HEK293 (cell line): ENCODE measurements at regions not wholly inside any gene's neighbourhood (a gene's known extent, or its start where the extent isn't known, plus 50 kb on each side); places are given as distances from the start of the nearest gene placed in this dataset.

ENCODE experiments used
- CTCF ChIP-seq: fragments of 450-650 bp; formaldehyde crosslinking; IDR thresholded peaks from 2 replicates; pipeline ENCODE4 v1.5.1; 2016; ENCODE audit warnings: missing biosample characterization, missing genetic modification characterization
- GLIS1 ChIP-seq: fragments of 450-650 bp; formaldehyde crosslinking; IDR thresholded peaks from 2 replicates; pipeline ENCODE4 v1.5.1; 2016; ENCODE audit warnings: missing biosample characterization, missing genetic modification characterization
- IKZF3 ChIP-seq: fragments of 450-650 bp; IDR thresholded peaks from 2 replicates; pipeline ENCODE4 v1.5.0; 2018; ENCODE audit warnings: missing biosample characterization, mild to moderate bottlenecking, missing genetic modification characterization, moderate library complexity
- KLF10 ChIP-seq: fragments of 450-650 bp; IDR thresholded peaks from 2 replicates; pipeline ENCODE4 v1.5.1; 2018; ENCODE audit warnings: missing biosample characterization, mild to moderate bottlenecking, missing genetic modification characterization
- KLF7 ChIP-seq: fragments of 450-650 bp; formaldehyde crosslinking; IDR thresholded peaks from 2 replicates; pipeline ENCODE4 v1.5.1; 2016; ENCODE audit warnings: missing biosample characterization, missing genetic modification characterization, borderline replicate concordance
- KLF9 ChIP-seq: fragments of 450-650 bp; formaldehyde crosslinking; IDR thresholded peaks from 2 replicates; pipeline ENCODE4 v1.5.1; 2016; ENCODE audit warnings: missing biosample characterization, missing genetic modification characterization, low read depth
- MZF1 ChIP-seq: fragments of 450-650 bp; formaldehyde crosslinking; IDR thresholded peaks from 2 replicates; pipeline ENCODE4 v1.5.1; 2017; ENCODE audit warnings: missing biosample characterization, missing genetic modification characterization, borderline replicate concordance
- OVOL3 ChIP-seq: fragments of 450-650 bp; formaldehyde crosslinking; IDR thresholded peaks from 2 replicates; pipeline ENCODE4 v1.5.1; 2016; ENCODE audit warnings: missing biosample characterization, missing genetic modification characterization
- SP3 ChIP-seq: fragments of 450-650 bp; formaldehyde crosslinking; IDR thresholded peaks from 2 replicates; pipeline ENCODE4 v1.5.1; 2016; ENCODE audit warnings: missing biosample characterization, missing genetic modification characterization
- SP7 ChIP-seq: fragments of 450-650 bp; formaldehyde crosslinking; IDR thresholded peaks from 2 replicates; pipeline ENCODE4 v1.5.1; 2016; ENCODE audit warnings: missing biosample characterization, missing genetic modification characterization
- WT1 ChIP-seq: fragments of 450-650 bp; formaldehyde crosslinking; IDR thresholded peaks from 2 replicates; pipeline ENCODE4 v1.5.1; 2016; ENCODE audit warnings: missing biosample characterization, missing genetic modification characterization
- ZBTB1 ChIP-seq: fragments of 450-650 bp; formaldehyde crosslinking; IDR thresholded peaks from 2 replicates; pipeline ENCODE4 v1.5.1; 2016; ENCODE audit warnings: missing biosample characterization, missing genetic modification characterization
- ZEB2 ChIP-seq: fragments of 450-650 bp; formaldehyde crosslinking; IDR thresholded peaks from 2 replicates; pipeline ENCODE4 v1.5.1; 2016; ENCODE audit warnings: missing biosample characterization, missing genetic modification characterization
- ZNF211 ChIP-seq: fragments of 450-650 bp; formaldehyde crosslinking; IDR thresholded peaks from 2 replicates; pipeline ENCODE4 v1.5.1; 2016; ENCODE audit warnings: low read depth, missing biosample characterization, missing genetic modification characterization
- ZNF214 ChIP-seq: fragments of 450-650 bp; formaldehyde crosslinking; IDR thresholded peaks from 2 replicates; pipeline ENCODE4 v1.5.1; 2017; ENCODE audit warnings: missing biosample characterization, mild to moderate bottlenecking, missing genetic modification characterization, borderline replicate concordance
- ZNF223 ChIP-seq: fragments of 450-650 bp; formaldehyde crosslinking; IDR thresholded peaks from 2 replicates; pipeline ENCODE4 v1.5.1; 2016; ENCODE audit warnings: missing biosample characterization, missing genetic modification characterization
- ZNF24 ChIP-seq: fragments of 450-650 bp; formaldehyde crosslinking; IDR thresholded peaks from 2 replicates; pipeline ENCODE4 v1.5.1; 2016; ENCODE audit warnings: missing biosample characterization, missing genetic modification characterization
- ZNF449 ChIP-seq: fragments of 450-650 bp; formaldehyde crosslinking; IDR thresholded peaks from 2 replicates; pipeline ENCODE4 v1.5.1; 2017; ENCODE audit warnings: missing biosample characterization, mild to moderate bottlenecking, missing genetic modification characterization, moderate library complexity
- ZNF518A ChIP-seq: fragments of 450-650 bp; formaldehyde crosslinking; conservative IDR thresholded peaks from 2 replicates; pipeline ENCODE4 v1.5.1; 2016; ENCODE audit warnings: low read depth, missing biosample characterization, missing genetic modification characterization
- ZNF549 ChIP-seq: fragments of 450-650 bp; IDR thresholded peaks from 2 replicates; pipeline ENCODE4 v1.5.1; 2018; ENCODE audit warnings: missing biosample characterization, missing genetic modification characterization, mild to moderate bottlenecking, inconsistent platforms, moderate library complexity
- ZNF555 ChIP-seq: fragments of 450-650 bp; formaldehyde crosslinking; conservative IDR thresholded peaks from 2 replicates; pipeline ENCODE4 v1.5.1; 2017; ENCODE audit warnings: missing biosample characterization, mild to moderate bottlenecking, missing genetic modification characterization, inconsistent platforms
- ZNF560 ChIP-seq: fragments of 450-650 bp; formaldehyde crosslinking; IDR thresholded peaks from 2 replicates; pipeline ENCODE4 v1.5.1; 2017; ENCODE audit warnings: missing biosample characterization, missing genetic modification characterization, borderline replicate concordance
- ZNF664 ChIP-seq: fragments of 450-650 bp; formaldehyde crosslinking; IDR thresholded peaks from 2 replicates; pipeline ENCODE4 v1.5.1; 2016; ENCODE audit warnings: missing biosample characterization, missing genetic modification characterization
- ZSCAN30 ChIP-seq: fragments of 450-650 bp; IDR thresholded peaks from 2 replicates; pipeline ENCODE4 v1.5.1; 2018; ENCODE audit warnings: missing biosample characterization, mild to moderate bottlenecking, missing genetic modification characterization, moderate library complexity
- TF ChIP-seq, protein P1 (sequence below): fragments of 450-650 bp; formaldehyde crosslinking; IDR thresholded peaks from 2 replicates; pipeline ENCODE4 v1.5.1; 2016; ENCODE audit warnings: missing biosample characterization, missing genetic modification characterization
- TF ChIP-seq, protein P2 (sequence below): fragments of 450-650 bp; formaldehyde crosslinking; IDR thresholded peaks from 2 replicates; pipeline ENCODE4 v1.5.1; 2016; ENCODE audit warnings: missing biosample characterization, missing genetic modification characterization

GRCh38 chr19:40933025-40933424 is 51.0 kb upstream of the CYP2A7 start (continued):
- TF ChIP-seq, protein P1, sequence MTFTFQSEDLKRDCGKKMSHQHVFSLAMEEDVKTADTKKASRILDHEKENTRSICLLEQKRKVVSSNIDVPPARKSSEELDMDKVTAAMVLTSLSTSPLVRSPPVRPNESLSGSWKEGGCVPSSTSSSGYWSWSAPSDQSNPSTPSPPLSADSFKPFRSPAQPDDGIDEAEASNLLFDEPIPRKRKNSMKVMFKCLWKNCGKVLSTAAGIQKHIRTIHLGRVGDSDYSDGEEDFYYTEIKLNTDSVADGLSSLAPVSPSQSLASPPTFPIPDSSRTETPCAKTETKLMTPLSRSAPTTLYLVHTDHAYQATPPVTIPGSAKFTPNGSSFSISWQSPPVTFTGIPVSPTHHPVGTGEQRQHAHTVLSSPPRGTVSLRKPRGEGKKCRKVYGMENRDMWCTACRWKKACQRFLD = no peak
- no peak for TF ChIP-seq ZNF449 (tag by site-specific recombination)
- TF ChIP-seq SP3 (tag by site-specific recombination) = no peak
- peak; percentile 21; the same call in 1 of the 2 replicates for TF ChIP-seq CTCF (tag by site-specific recombination)
- TF ChIP-seq GLIS1 = no peak
- 0 out of 2 replicates have a peak, but pooled peaks have one; percentile 48 for TF ChIP-seq IKZF3
- no peak for TF ChIP-seq ZNF214 (tag by site-specific recombination)
- no peak for TF ChIP-seq ZNF555 (tag by site-specific recombination)
- TF ChIP-seq ZNF211 (tag by site-specific recombination) = no peak
- TF ChIP-seq, protein P2, sequence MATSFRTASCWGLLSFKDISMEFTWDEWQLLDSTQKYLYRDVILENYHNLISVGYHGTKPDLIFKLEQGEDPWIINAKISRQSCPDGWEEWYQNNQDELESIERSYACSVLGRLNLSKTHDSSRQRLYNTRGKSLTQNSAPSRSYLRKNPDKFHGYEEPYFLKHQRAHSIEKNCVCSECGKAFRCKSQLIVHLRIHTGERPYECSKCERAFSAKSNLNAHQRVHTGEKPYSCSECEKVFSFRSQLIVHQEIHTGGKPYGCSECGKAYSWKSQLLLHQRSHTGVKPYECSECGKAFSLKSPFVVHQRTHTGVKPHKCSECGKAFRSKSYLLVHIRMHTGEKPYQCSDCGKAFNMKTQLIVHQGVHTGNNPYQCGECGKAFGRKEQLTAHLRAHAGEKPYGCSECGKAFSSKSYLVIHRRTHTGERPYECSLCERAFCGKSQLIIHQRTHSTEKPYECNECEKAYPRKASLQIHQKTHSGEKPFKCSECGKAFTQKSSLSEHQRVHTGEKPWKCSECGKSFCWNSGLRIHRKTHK = no peak
- TF ChIP-seq ZNF24 = 0 out of 2 replicates have a peak, but pooled peaks have one; percentile 62
- TF ChIP-seq ZSCAN30 (tag by site-specific recombination) = 0 out of 2 replicates have a peak, but pooled peaks have one; percentile 22
- TF ChIP-seq MZF1 (tag by site-specific recombination) = no peak
- TF ChIP-seq OVOL3 (tag by site-specific recombination) = no peak
- TF ChIP-seq ZNF560 (tag by site-specific recombination) = no peak
- 0 out of 2 replicates have a peak, but pooled peaks have one; percentile 48 for TF ChIP-seq ZNF549 (tag by site-specific recombination)
- TF ChIP-seq KLF10 (tag by site-specific recombination) = no peak
- no peak for TF ChIP-seq KLF9
- TF ChIP-seq WT1 (tag by site-specific recombination) = no peak
- no peak for TF ChIP-seq ZNF223 (tag by site-specific recombination)
- no peak for TF ChIP-seq KLF7
- TF ChIP-seq ZNF518A = no peak
- 0 out of 2 replicates have a peak, but pooled peaks have one; percentile 22 for TF ChIP-seq ZEB2 (tag by site-specific recombination)
- TF ChIP-seq SP7 (tag by site-specific recombination) = no peak
- TF ChIP-seq ZNF664 = 0 out of 2 replicates have a peak, but pooled peaks have one; percentile 75
- TF ChIP-seq ZBTB1 (tag by site-specific recombination) = no peak
